ENCODE measurements at regions not wholly inside any gene's neighbourhood (a gene's known extent, or its start where the extent isn't known, plus 50 kb on each side); places are given as distances from the start of the nearest gene placed in this dataset.

- TF ChIP-seq EZH2 (IDR thresholded peaks at IDR 0.05; ENCODE audit: insufficient read depth, poor library complexity, severe bottlenecking) = no peak
- no peak for TF ChIP-seq EZH2phosphoT487 (IDR thresholded peaks at IDR 0.05; ENCODE audit: insufficient read depth, low read depth)
Measured at GRCh38 chr18:76619621-76620315, 124.7 kb upstream of the ZNF516 start.
